Retinal pigment epithelial cell (primary cell): ENCODE measurements at regions not wholly inside any gene's neighbourhood (a gene's known extent, or its start where the extent isn't known, plus 50 kb on each side); places are given as distances from the start of the nearest gene placed in this dataset.

Source experiments
- DNase-seq: peaks from one replicate; pipeline ENCODE4 v3.0.0-alpha.2; 2010; ENCODE audit warnings: low read depth
- H3K4me3 ChIP-seq: 2 replicates; pipeline ENCODE4 v1.5.1; 2011; ENCODE audit warnings: mild to moderate bottlenecking, low read length, control low read depth, moderate library complexity
- CTCF ChIP-seq: conservative IDR thresholded peaks from 2 replicates; pipeline ENCODE4 v1.5.1; 2011; ENCODE audit warnings: low read depth, low read length, control low read depth, inconsistent platforms

- no peak for TF ChIP-seq CTCF
- H3K4me3 ChIP-seq = no peak overlapping the region
- DNase-seq = no peak
These were observed 142.6 kb downstream of the AASDH start for GRCh38 chr4:56244681-56245080.

- H3K4me3 ChIP-seq = no peak overlapping the region
- TF ChIP-seq CTCF = no peak
These were observed 144.2 kb downstream of the AASDH start for GRCh38 chr4:56243107-56243506.

GRCh38 chr4:56241500-56241899 lies 145.8 kb downstream of the AASDH start:
- no peak for DNase-seq
- H3K4me3 ChIP-seq = no peak overlapping the region
- TF ChIP-seq CTCF = no peak

More at GRCh38 chr4:56243107-56243506, 144.2 kb downstream of the AASDH start:
- DNase-seq = no peak

- TF ChIP-seq CTCF = no peak
- H3K4me3 ChIP-seq = no peak overlapping the region
- DNase-seq = no peak
These were observed 146.6 kb downstream of the AASDH start for GRCh38 chr4:56240554-56241174.

- no peak for TF ChIP-seq CTCF
- H3K4me3 ChIP-seq = no peak overlapping the region
- no peak for DNase-seq
These were observed 149.0 kb downstream of the AASDH start for GRCh38 chr4:56238251-56238650.

GRCh38 chr4:56235725-56236124 lies 151.6 kb downstream of the AASDH start:
- no peak for TF ChIP-seq CTCF
- no peak overlapping the region for H3K4me3 ChIP-seq
- no peak for DNase-seq

GRCh38 chr4:56235011-56235410 lies 152.3 kb downstream of the AASDH start:
- no peak for DNase-seq
- no peak overlapping the region for H3K4me3 ChIP-seq
- TF ChIP-seq CTCF = no peak
